ENCODE measurements at regions not wholly inside any gene's neighbourhood (a gene's known extent, or its start where the extent isn't known, plus 50 kb on each side); places are given as distances from the start of the nearest gene placed in this dataset.

- TF ChIP-seq, protein P1, sequence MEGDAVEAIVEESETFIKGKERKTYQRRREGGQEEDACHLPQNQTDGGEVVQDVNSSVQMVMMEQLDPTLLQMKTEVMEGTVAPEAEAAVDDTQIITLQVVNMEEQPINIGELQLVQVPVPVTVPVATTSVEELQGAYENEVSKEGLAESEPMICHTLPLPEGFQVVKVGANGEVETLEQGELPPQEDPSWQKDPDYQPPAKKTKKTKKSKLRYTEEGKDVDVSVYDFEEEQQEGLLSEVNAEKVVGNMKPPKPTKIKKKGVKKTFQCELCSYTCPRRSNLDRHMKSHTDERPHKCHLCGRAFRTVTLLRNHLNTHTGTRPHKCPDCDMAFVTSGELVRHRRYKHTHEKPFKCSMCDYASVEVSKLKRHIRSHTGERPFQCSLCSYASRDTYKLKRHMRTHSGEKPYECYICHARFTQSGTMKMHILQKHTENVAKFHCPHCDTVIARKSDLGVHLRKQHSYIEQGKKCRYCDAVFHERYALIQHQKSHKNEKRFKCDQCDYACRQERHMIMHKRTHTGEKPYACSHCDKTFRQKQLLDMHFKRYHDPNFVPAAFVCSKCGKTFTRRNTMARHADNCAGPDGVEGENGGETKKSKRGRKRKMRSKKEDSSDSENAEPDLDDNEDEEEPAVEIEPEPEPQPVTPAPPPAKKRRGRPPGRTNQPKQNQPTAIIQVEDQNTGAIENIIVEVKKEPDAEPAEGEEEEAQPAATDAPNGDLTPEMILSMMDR (conservative IDR thresholded peaks at IDR 0.05), result no peak
- no peak for TF ChIP-seq EZH2 (IDR thresholded peaks at IDR 0.05; ENCODE audit: low read depth)
Measured at GRCh38 chr2:57205241-57205640, 841.4 kb upstream of the VRK2 start.

Data from PC-9 (cell line).